Activated T-cell treated with anti-CD3 and anti-CD28 coated beads, Interleukin-2, amount 50 U/mL, for 72 hours (primary cell): ENCODE measurements at regions not wholly inside any gene's neighbourhood (a gene's known extent, or its start where the extent isn't known, plus 50 kb on each side); places are given as distances from the start of the nearest gene placed in this dataset.
"Not testable (repeated sequence)": the region's sequence is repeated elsewhere in the genome, so short reads cannot be mapped to it uniquely, and the experiment has no call there.

ENCODE experiments used
- ATAC-seq, 2 donors: fragments of 150-1000 bp; cut with Tn5 transposase; replicated peaks in 1 of 2; 2 replicates each; pipeline ENCODE4 v1.10.0; 2021; ENCODE audit warnings: moderate library complexity in 2 of 2, mild to moderate bottlenecking in 1 of 2
- DNase-seq, 2 donors: peaks; one replicate each; pipeline ENCODE4 v3.0.0; 2021 to 2022; ENCODE audit warnings: mixed read lengths in 1 of 2
- H3K27ac Mint-ChIP-seq: one replicate; pipeline ENCODE4 v1.8.0; 2022; ENCODE audit warnings: mild to moderate bottlenecking, moderate library complexity, mixed read lengths
- H3K27me3 Mint-ChIP-seq: one replicate; pipeline ENCODE4 v1.8.0; 2022; ENCODE audit warnings: low read depth, mixed read lengths
- H3K36me3 Mint-ChIP-seq, 2 donors: one replicate each; pipeline ENCODE4 v1.8.0; 2022; ENCODE audit warnings: mixed read lengths in 2 of 2, mild to moderate bottlenecking in 1 of 2; ENCODE audit not compliant: insufficient read depth in 2 of 2
- H3K4me1 Mint-ChIP-seq: one replicate; pipeline ENCODE4 v1.8.0; 2022; ENCODE audit warnings: low read depth, mixed read lengths
- H3K4me3 Mint-ChIP-seq, 2 donors: one replicate each; pipeline ENCODE4 v1.8.0; 2022; ENCODE audit warnings: mild to moderate bottlenecking in 2 of 2, mixed read lengths in 2 of 2, moderate library complexity in 2 of 2
- H3K9me3 Mint-ChIP-seq, 2 donors: one replicate each; pipeline ENCODE4 v1.8.0; 2022; ENCODE audit warnings: mixed read lengths in 2 of 2

GRCh38 chr11:37449146-37449545 is 851.1 kb upstream of the RAG2 start:
- no peaks in the 10 kb centered on the region for H3K36me3 Mint-ChIP-seq
- H3K9me3 Mint-ChIP-seq: peaks cover 2 to 7% of the 10 kb centered on the region in 2 donors
- no peak overlapping the region for H3K27ac Mint-ChIP-seq
- H3K27me3 Mint-ChIP-seq: no peaks in the 10 kb centered on the region
- ATAC-seq (no peak), DNase-seq (no peak)
- H3K4me1 Mint-ChIP-seq: no peaks in the 10 kb centered on the region
- H3K4me3 Mint-ChIP-seq: no peak overlapping the region

- H3K4me1 Mint-ChIP-seq: no peaks in the 10 kb centered on the region
- ATAC-seq: no peak
These were observed 844.5 kb upstream of the RAG2 start for GRCh38 chr11:37442576-37442975.

GRCh38 chr11:37431633-37432230 is 833.7 kb upstream of the RAG2 start:
- not testable (repeated sequence) for H3K27ac Mint-ChIP-seq, H3K4me1 Mint-ChIP-seq, H3K36me3 Mint-ChIP-seq, H3K4me3 Mint-ChIP-seq, ATAC-seq, DNase-seq, H3K27me3 Mint-ChIP-seq
- H3K9me3 Mint-ChIP-seq: peaks cover 5 to 14% of the 10 kb centered on the region in 2 donors

More at GRCh38 chr11:37442576-37442975, 844.5 kb upstream of the RAG2 start:
- Mint-ChIP-seq H3K9me3 (peaks cover 6 to 7% of the 10 kb centered on the region in 2 donors), H3K36me3 (no peaks in the 10 kb centered on the region), H3K27me3 (no peaks in the 10 kb centered on the region), H3K4me3 (no peak overlapping the region), H3K27ac (no peak overlapping the region)
- DNase-seq: no peak

- H3K9me3 Mint-ChIP-seq: peaks cover 5 to 15% of the 10 kb centered on the region in 2 donors
- H3K27ac Mint-ChIP-seq, H3K27me3 Mint-ChIP-seq, ATAC-seq, DNase-seq, H3K4me1 Mint-ChIP-seq, H3K36me3 Mint-ChIP-seq, H3K4me3 Mint-ChIP-seq: not testable (repeated sequence)
These were observed 833.1 kb upstream of the RAG2 start for GRCh38 chr11:37430966-37431632.

GRCh38 chr11:37422511-37422910 is 824.5 kb upstream of the RAG2 start:
- DNase-seq (no peak), ATAC-seq (no peak)
- Mint-ChIP-seq H3K9me3 (peaks cover 9% of the 10 kb centered on the region in 2 donors), H3K4me3 (no peak overlapping the region), H3K27me3 (no peaks in the 10 kb centered on the region), H3K27ac (no peak overlapping the region), H3K36me3 (peaks cover 0 to 2% of the 10 kb centered on the region in 2 donors), H3K4me1 (no peaks in the 10 kb centered on the region)

GRCh38 chr11:37411289-37411688 is 813.3 kb upstream of the RAG2 start:
- Mint-ChIP-seq H3K36me3 (no peaks in the 10 kb centered on the region), H3K4me3 (no peak overlapping the region), H3K9me3 (peaks cover 2 to 6% of the 10 kb centered on the region in 2 donors), H3K4me1 (no peaks in the 10 kb centered on the region), H3K27me3 (no peaks in the 10 kb centered on the region), H3K27ac (no peak overlapping the region)
- DNase-seq: no peak
- no peak for ATAC-seq

- Mint-ChIP-seq H3K4me3 (no peak overlapping the region), H3K27me3 (no peaks in the 10 kb centered on the region), H3K9me3 (peaks cover 1 to 3% of the 10 kb centered on the region in 2 donors), H3K27ac (no peak overlapping the region), H3K4me1 (no peaks in the 10 kb centered on the region), H3K36me3 (no peaks in the 10 kb centered on the region)
- no peak for DNase-seq
- no peak for ATAC-seq
These were observed 811.1 kb upstream of the RAG2 start for GRCh38 chr11:37409124-37409523.

GRCh38 chr11:37407461-37407860 is 809.4 kb upstream of the RAG2 start:
- Mint-ChIP-seq H3K4me1 (no peaks in the 10 kb centered on the region), H3K27ac (no peak overlapping the region), H3K4me3 (no peak overlapping the region), H3K27me3 (no peaks in the 10 kb centered on the region), H3K9me3 (peaks cover 3% of the 10 kb centered on the region in 2 donors), H3K36me3 (no peaks in the 10 kb centered on the region)
- DNase-seq (no peak), ATAC-seq (no peak)

- no peak for ATAC-seq
- Mint-ChIP-seq H3K9me3 (peaks cover 0 to 3% of the 10 kb centered on the region in 2 donors), H3K27ac (no peak overlapping the region), H3K4me3 (no peak overlapping the region), H3K36me3 (no peaks in the 10 kb centered on the region), H3K4me1 (no peaks in the 10 kb centered on the region), H3K27me3 (no peaks in the 10 kb centered on the region)
- no peak for DNase-seq
These were observed 808.6 kb upstream of the RAG2 start for GRCh38 chr11:37406651-37407050.

GRCh38 chr11:37404231-37404630 is 806.2 kb upstream of the RAG2 start:
- Mint-ChIP-seq H3K9me3 (peaks cover 0 to 3% of the 10 kb centered on the region in 2 donors), H3K4me1 (no peaks in the 10 kb centered on the region), H3K4me3 (no peak overlapping the region), H3K36me3 (no peaks in the 10 kb centered on the region), H3K27me3 (no peaks in the 10 kb centered on the region), H3K27ac (no peak overlapping the region)
- DNase-seq (no peak), ATAC-seq (no peak)

- H3K4me1 Mint-ChIP-seq: no peaks in the 10 kb centered on the region
- H3K27ac Mint-ChIP-seq: no peak overlapping the region
- no peak overlapping the region for H3K4me3 Mint-ChIP-seq
- H3K9me3 Mint-ChIP-seq: peaks cover 0 to 3% of the 10 kb centered on the region in 2 donors
- no peaks in the 10 kb centered on the region for H3K27me3 Mint-ChIP-seq
- no peaks in the 10 kb centered on the region for H3K36me3 Mint-ChIP-seq
- no peak for DNase-seq
- no peak for ATAC-seq
These were observed 804.6 kb upstream of the RAG2 start for GRCh38 chr11:37402663-37403062.

GRCh38 chr11:37394236-37394870 is 796.3 kb upstream of the RAG2 start:
- no peak for ATAC-seq
- Mint-ChIP-seq H3K9me3 (peaks cover 8% of the 10 kb centered on the region in 2 donors), H3K27me3 (no peaks in the 10 kb centered on the region)

GRCh38 chr11:37391615-37392014 is 793.6 kb upstream of the RAG2 start:
- H3K36me3 Mint-ChIP-seq: peaks cover 0 to 6% of the 10 kb centered on the region in 2 donors
- peaks cover 8 to 11% of the 10 kb centered on the region in 2 donors for H3K9me3 Mint-ChIP-seq
- DNase-seq: no peak
- no peak for ATAC-seq
- no peaks in the 10 kb centered on the region for H3K4me1 Mint-ChIP-seq
- no peak overlapping the region for H3K27ac Mint-ChIP-seq
- no peaks in the 10 kb centered on the region for H3K27me3 Mint-ChIP-seq
- no peak overlapping the region for H3K4me3 Mint-ChIP-seq

More at GRCh38 chr11:37394236-37394870, 796.3 kb upstream of the RAG2 start:
- Mint-ChIP-seq H3K27ac (no peak overlapping the region), H3K4me3 (no peak overlapping the region), H3K4me1 (no peaks in the 10 kb centered on the region), H3K36me3 (peaks cover 0 to 6% of the 10 kb centered on the region in 2 donors)
- no peak for DNase-seq
